Subcutaneous abdominal adipose tissue (tissue), 5 donors: ENCODE measurements at regions not wholly inside any gene's neighbourhood (a gene's known extent, or its start where the extent isn't known, plus 50 kb on each side); places are given as distances from the start of the nearest gene placed in this dataset.
A peak's percentile ranks its signal among the peaks of the same experiment; 100 is the strongest.

ENCODE experiments used
- H3K27ac ChIP-seq: one replicate; pipeline ENCODE4 v1.7.0; 2013; ENCODE audit warnings: low read depth, mild to moderate bottlenecking, inconsistent platforms, low read length, moderate library complexity
- H3K27me3 ChIP-seq, 5 donors: one replicate each; pipeline ENCODE4 v1.7.0; 2013; ENCODE audit warnings: low read length in 5 of 5, inconsistent platforms in 1 of 5; ENCODE audit not compliant: control insufficient read depth in 5 of 5, insufficient read depth in 4 of 5
- H3K36me3 ChIP-seq, 5 donors: one replicate each; pipeline ENCODE4 v1.7.0; 2013; ENCODE audit warnings: low read length in 5 of 5; ENCODE audit not compliant: control insufficient read depth in 5 of 5, insufficient read depth in 5 of 5
- H3K4me1 ChIP-seq, 5 donors: one replicate each; pipeline ENCODE4 v1.7.0; 2013; ENCODE audit warnings: low read length in 5 of 5, mild to moderate bottlenecking in 3 of 5, moderate library complexity in 1 of 5; ENCODE audit not compliant: control insufficient read depth in 5 of 5, insufficient read depth in 5 of 5
- H3K4me3 ChIP-seq, 5 donors: one replicate each; pipeline ENCODE4 v1.7.0; 2013; ENCODE audit warnings: low read length in 5 of 5, low read depth in 1 of 5
- H3K9ac ChIP-seq, 5 donors: one replicate each; pipeline ENCODE4 v1.7.0; 2013; ENCODE audit warnings: low read length in 5 of 5, mild to moderate bottlenecking in 4 of 5, moderate library complexity in 3 of 5
- H3K9me3 ChIP-seq, 5 donors: one replicate each; pipeline ENCODE4 v1.7.0; 2013; ENCODE audit warnings: low read length in 5 of 5; ENCODE audit not compliant: control insufficient read depth in 5 of 5
- donor health status: healthy.
- donor health status: healthy.
- donor health status: healthy.
- donor health status: healthy.
- donor health status: healthy.

DNA sequence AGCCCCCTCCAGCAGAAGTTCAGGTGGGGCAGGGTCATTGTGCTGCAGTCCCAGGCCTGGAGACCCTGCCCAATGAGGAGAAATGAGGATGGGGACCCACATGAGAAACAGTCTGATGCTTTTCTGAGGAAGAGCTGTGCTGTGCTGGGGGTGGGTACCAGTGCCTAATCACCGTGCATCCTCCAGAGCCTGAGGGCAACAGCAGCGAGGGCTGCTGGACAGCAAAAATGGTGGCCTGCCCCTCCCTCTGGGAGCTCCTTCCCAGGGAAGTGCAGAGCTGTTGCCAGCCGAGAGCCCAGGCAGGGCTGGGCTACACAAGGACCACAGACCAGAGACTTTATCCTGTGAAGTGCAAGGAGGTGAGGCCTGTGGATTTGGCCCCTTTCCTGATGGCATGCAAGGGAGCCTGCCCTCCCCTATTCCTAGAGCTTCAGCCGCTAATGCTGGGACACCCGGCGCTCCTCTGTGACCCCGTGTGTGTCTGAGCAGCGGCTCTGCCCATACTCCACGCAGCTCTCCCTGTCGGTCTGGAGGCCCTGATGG is 134.8 kb downstream of the DSEL start:
- Histone ChIP-seq H3K9me3 (no peaks in the 10 kb centered on the region), H3K4me1 (no peaks in the 10 kb centered on the region), H3K9ac (no peak overlapping the region), H3K36me3 (no peaks in the 10 kb centered on the region), H3K4me3 (no peak overlapping the region), H3K27ac (no peak overlapping the region), H3K27me3 (no peaks in the 10 kb centered on the region)

- Histone ChIP-seq H3K9me3 (no peaks in the 10 kb centered on the region), H3K27me3 (no peaks in the 10 kb centered on the region), H3K9ac (no peak overlapping the region), H3K4me3 (no peak overlapping the region), H3K36me3 (no peaks in the 10 kb centered on the region), H3K4me1 (no peaks in the 10 kb centered on the region), H3K27ac (no peak overlapping the region)
Observed at GRCh38 chr18:67380867-67381266, 135.7 kb downstream of the DSEL start.

- no peaks in the 10 kb centered on the region for H3K9me3 ChIP-seq
- H3K4me1 ChIP-seq = no peaks in the 10 kb centered on the region
- no peaks in the 10 kb centered on the region for H3K36me3 ChIP-seq
- H3K27ac ChIP-seq = no peak overlapping the region
- H3K27me3 ChIP-seq = no peaks in the 10 kb centered on the region
- H3K4me3 ChIP-seq = no peak overlapping the region
- H3K9ac ChIP-seq = no peak overlapping the region
Observed at GRCh38 chr18:67379981-67380380, 136.5 kb downstream of the DSEL start.

GRCh38 chr18:67376372-67376771 is 140.1 kb downstream of the DSEL start:
- H3K27me3 ChIP-seq = no peaks in the 10 kb centered on the region
- H3K27ac ChIP-seq = no peak overlapping the region
- no peaks in the 10 kb centered on the region for H3K9me3 ChIP-seq
- H3K36me3 ChIP-seq = no peaks in the 10 kb centered on the region
- no peak overlapping the region for H3K4me3 ChIP-seq
- H3K4me1 ChIP-seq = no peaks in the 10 kb centered on the region
- no peak overlapping the region for H3K9ac ChIP-seq

DNA sequence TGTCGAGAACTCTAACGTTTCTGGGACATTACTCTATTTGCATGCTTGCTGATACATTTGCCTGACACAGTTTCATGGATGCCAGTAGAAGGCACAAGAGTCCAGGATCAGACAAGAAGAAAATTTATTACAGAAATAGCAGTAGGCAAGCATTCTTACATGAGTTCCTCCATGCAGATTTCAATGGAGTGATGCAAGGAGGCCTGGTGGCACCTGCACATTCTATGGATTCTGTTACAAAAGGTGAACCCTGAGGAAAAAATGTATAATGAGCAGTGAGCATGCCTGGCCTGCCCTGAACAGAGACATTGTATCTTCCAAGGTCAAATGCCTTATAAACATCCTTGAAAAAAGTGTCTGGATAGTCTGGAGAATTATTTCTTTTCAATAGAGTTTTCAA is 142.9 kb downstream of the DSEL start:
- H3K27me3 ChIP-seq = no peaks in the 10 kb centered on the region

DNA sequence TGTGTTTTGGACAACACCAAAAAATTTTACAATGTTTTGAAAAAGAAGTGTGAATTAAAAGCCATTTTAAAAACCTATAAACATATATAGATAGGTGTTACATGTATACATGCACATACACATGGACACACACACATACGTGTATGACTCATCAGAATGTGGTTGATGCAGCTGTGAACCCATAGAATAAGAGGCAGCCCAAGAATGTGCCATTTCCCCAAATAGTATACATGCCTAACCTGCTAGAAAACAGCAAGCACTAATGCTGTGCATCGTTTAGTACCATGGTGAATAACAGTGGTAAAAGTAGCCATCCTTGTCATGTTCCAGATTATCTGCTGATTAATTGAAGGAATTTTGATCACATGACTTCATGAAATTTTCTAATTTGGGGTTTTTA is 149.0 kb downstream of the DSEL start:
- no peaks in the 10 kb centered on the region for H3K27me3 ChIP-seq
- no peaks in the 10 kb centered on the region for H3K4me1 ChIP-seq
- H3K4me3 ChIP-seq = no peak overlapping the region
- H3K36me3 ChIP-seq = no peaks in the 10 kb centered on the region
- no peak overlapping the region for H3K27ac ChIP-seq
- no peaks in the 10 kb centered on the region for H3K9me3 ChIP-seq
- no peak overlapping the region for H3K9ac ChIP-seq

More for the DNA sequence above, 142.9 kb downstream of the DSEL start:
- no peaks in the 10 kb centered on the region for H3K36me3 ChIP-seq
- no peak overlapping the region for H3K27ac ChIP-seq
- no peak overlapping the region for H3K4me3 ChIP-seq
- no peaks in the 10 kb centered on the region for H3K9me3 ChIP-seq
- H3K9ac ChIP-seq = no peak overlapping the region
- H3K4me1 ChIP-seq = no peaks in the 10 kb centered on the region

DNA sequence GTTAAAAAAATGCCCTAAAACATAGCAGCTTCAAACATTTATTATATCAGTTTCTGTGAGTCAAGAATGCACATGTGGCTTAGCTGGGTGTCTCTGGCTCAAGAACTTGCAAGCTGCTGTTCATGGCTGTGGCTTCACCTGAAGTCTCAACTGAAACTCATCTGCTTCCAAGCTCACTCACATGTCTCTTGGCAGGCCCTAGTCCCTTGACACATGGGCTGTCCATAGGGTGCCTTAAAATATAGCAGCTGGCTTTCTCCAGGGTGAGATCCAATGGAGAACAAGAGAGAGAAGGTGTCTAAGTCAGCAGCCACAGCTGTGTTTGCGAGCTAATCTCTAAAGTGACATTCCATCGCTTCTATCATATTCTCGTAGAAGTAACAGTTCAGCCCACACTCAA is 152.8 kb downstream of the DSEL start:
- no peaks in the 10 kb centered on the region for H3K36me3 ChIP-seq
- H3K4me1 ChIP-seq = peaks cover 3 to 7% (median 5%) of the 10 kb centered on the region in 5 donors
- no peak overlapping the region for H3K9ac ChIP-seq
- no peaks in the 10 kb centered on the region for H3K9me3 ChIP-seq
- H3K27ac ChIP-seq = no peak overlapping the region
- H3K4me3 ChIP-seq = no peak overlapping the region
- no peaks in the 10 kb centered on the region for H3K27me3 ChIP-seq

GRCh38 chr18:67362906-67363305 is 153.6 kb downstream of the DSEL start:
- no peaks in the 10 kb centered on the region for H3K9me3 ChIP-seq
- H3K36me3 ChIP-seq = no peaks in the 10 kb centered on the region
- H3K4me1 ChIP-seq = peaks cover 3 to 7% (median 5%) of the 10 kb centered on the region in 5 donors
- H3K27ac ChIP-seq = no peak overlapping the region
- H3K9ac ChIP-seq = no peak overlapping the region
- H3K27me3 ChIP-seq = no peaks in the 10 kb centered on the region
- H3K4me3 ChIP-seq = no peak overlapping the region

GRCh38 chr18:67359873-67360838 is 156.4 kb downstream of the DSEL start:
- Histone ChIP-seq H3K27me3 (no peaks in the 10 kb centered on the region), H3K4me3 (peak overlapping the region in 4 of 5 donors; percentile 10 to 61 (median 42)), H3K9me3 (no peaks in the 10 kb centered on the region), H3K4me1 (peaks cover 3 to 7% (median 5%) of the 10 kb centered on the region in 5 donors), H3K36me3 (no peaks in the 10 kb centered on the region), H3K9ac (peak overlapping the region in 4 of 5 donors; percentile 24 to 94 (median 64)), H3K27ac (peak overlapping the region; percentile 95)

DNA sequence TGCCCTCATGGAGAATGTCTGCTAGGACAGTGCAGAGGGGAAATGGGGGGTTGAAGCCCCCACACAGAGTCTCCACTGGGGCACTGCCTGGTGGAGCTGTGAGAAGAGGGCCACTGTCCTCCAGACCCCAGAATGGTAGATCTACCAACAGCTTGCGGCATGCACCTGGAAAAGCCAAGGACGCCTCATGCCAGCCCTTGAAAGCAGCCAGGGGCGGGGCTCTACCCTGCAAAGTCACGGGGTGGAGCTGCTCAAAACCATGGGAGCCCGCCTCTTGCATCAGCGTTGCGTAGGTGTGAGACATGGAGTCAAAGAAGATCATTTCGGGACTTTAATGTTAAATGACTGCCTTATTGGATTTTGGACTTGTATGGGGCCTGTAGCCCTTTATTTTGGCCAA is 157.6 kb downstream of the DSEL start:
- Histone ChIP-seq H3K9me3 (no peaks in the 10 kb centered on the region), H3K27ac (no peak overlapping the region), H3K4me1 (peaks cover 3 to 7% (median 5%) of the 10 kb centered on the region in 5 donors), H3K9ac (no peak overlapping the region), H3K36me3 (no peaks in the 10 kb centered on the region), H3K4me3 (no peak overlapping the region), H3K27me3 (no peaks in the 10 kb centered on the region)
